HEK293 (cell line): ENCODE measurements at regions not wholly inside any gene's neighbourhood (a gene's known extent, or its start where the extent isn't known, plus 50 kb on each side); places are given as distances from the start of the nearest gene placed in this dataset.

Experiments used
- CTCF ChIA-PET: fragments of 350-600 bp; formaldehyde crosslinking; extraction: SDS; loops from one replicate; lab custom pipeline; 2021; ENCODE audit warnings: antibody characterized with exemption; lab: Yijun Ruan, JAX
- POLR2A ChIA-PET: fragments of 300-600 bp; formaldehyde crosslinking; extraction: SDS; loops from one replicate; lab custom pipeline; 2020; ENCODE audit warnings: antibody characterized with exemption, inconsistent platforms; lab: Yijun Ruan, JAX
- H3K27ac ChIP-seq: fragments of 200-500 bp; sonication (Bioruptor generic); 2 replicates; pipeline ENCODE4 v1.5.1; 2014; ENCODE audit warnings: low read depth, low read length, control low read depth, inconsistent platforms; ENCODE audit errors: extremely low read depth
- H3K36me3 ChIP-seq, 2 experiments: fragments of 200-500 bp in 1 of 2; sonication (Bioruptor generic) in 1 of 2; 1 replicate in 1 of 2; 2 replicates in 1 of 2; pipeline ENCODE4 v1.5.1; 2014 to 2017; ENCODE audit warnings: inconsistent platforms in 2 of 2, low read length in 2 of 2; ENCODE audit not compliant: control insufficient read depth in 2 of 2, insufficient read depth in 1 of 2
- H3K4me1 ChIP-seq: fragments of 200-500 bp; sonication (Bioruptor generic); 2 replicates; pipeline ENCODE4 v1.5.1; 2014; ENCODE audit warnings: mild to moderate bottlenecking, low read length, inconsistent platforms; ENCODE audit not compliant: control insufficient read depth, insufficient read depth
- H3K4me3 ChIP-seq: 2 replicates; pipeline ENCODE4 v1.5.1; 2011; ENCODE audit warnings: low read depth, mild to moderate bottlenecking, control low read depth, low read length, moderate library complexity
- H3K9me3 ChIP-seq: fragments of 200-500 bp; sonication (Bioruptor generic); 2 replicates; pipeline ENCODE4 v1.5.1; 2014; ENCODE audit warnings: low read depth, low read length, inconsistent platforms; ENCODE audit not compliant: control insufficient read depth, insufficient read depth
- GLI4 ChIP-seq: fragments of 450-650 bp; formaldehyde crosslinking; IDR thresholded peaks from 2 replicates; pipeline ENCODE4 v1.5.1; 2016; ENCODE audit warnings: missing biosample characterization, missing genetic modification characterization
- KLF16 ChIP-seq: fragments of 450-650 bp; formaldehyde crosslinking; IDR thresholded peaks from 2 replicates; pipeline ENCODE4 v1.5.1; 2017; ENCODE audit warnings: missing biosample characterization, missing genetic modification characterization
- PRDM1 ChIP-seq: fragments of 450-650 bp; formaldehyde crosslinking; IDR thresholded peaks from 2 replicates; pipeline ENCODE4; 2016; ENCODE audit warnings: missing biosample characterization, missing genetic modification characterization
- RBAK ChIP-seq: fragments of 450-650 bp; formaldehyde crosslinking; IDR thresholded peaks from 2 replicates; pipeline ENCODE4 v1.5.1; 2016; ENCODE audit warnings: missing biosample characterization, missing genetic modification characterization
- SP3 ChIP-seq: fragments of 450-650 bp; formaldehyde crosslinking; IDR thresholded peaks from 2 replicates; pipeline ENCODE4 v1.5.1; 2016; ENCODE audit warnings: missing biosample characterization, missing genetic modification characterization
- ZBTB48 ChIP-seq: fragments of 450-650 bp; formaldehyde crosslinking; IDR thresholded peaks from 2 replicates; pipeline ENCODE4 v1.5.1; 2016; ENCODE audit warnings: missing biosample characterization, missing genetic modification characterization
- ZIC2 ChIP-seq: fragments of 450-650 bp; formaldehyde crosslinking; IDR thresholded peaks from 2 replicates; pipeline ENCODE4 v1.5.1; 2016; ENCODE audit warnings: missing biosample characterization, missing genetic modification characterization
- ZNF211 ChIP-seq: fragments of 450-650 bp; formaldehyde crosslinking; IDR thresholded peaks from 2 replicates; pipeline ENCODE4 v1.5.1; 2016; ENCODE audit warnings: low read depth, missing biosample characterization, missing genetic modification characterization
- ZNF221 ChIP-seq: fragments of 450-650 bp; formaldehyde crosslinking; IDR thresholded peaks from 2 replicates; pipeline ENCODE4 v1.5.1; 2017; ENCODE audit warnings: missing biosample characterization, missing genetic modification characterization, borderline replicate concordance
- ZNF24 ChIP-seq: fragments of 450-650 bp; formaldehyde crosslinking; IDR thresholded peaks from 2 replicates; pipeline ENCODE4 v1.5.1; 2016; ENCODE audit warnings: missing biosample characterization, missing genetic modification characterization
- ZNF248 ChIP-seq: fragments of 450-650 bp; formaldehyde crosslinking; IDR thresholded peaks from 2 replicates; pipeline ENCODE4 v1.5.1; 2017; ENCODE audit warnings: missing biosample characterization, missing genetic modification characterization
- ZNF302 ChIP-seq: fragments of 450-650 bp; formaldehyde crosslinking; IDR thresholded peaks from 2 replicates; pipeline ENCODE4 v1.5.1; 2016; ENCODE audit warnings: missing biosample characterization, missing genetic modification characterization, low read depth
- ZNF335 ChIP-seq: fragments of 450-650 bp; formaldehyde crosslinking; conservative IDR thresholded peaks from 2 replicates; pipeline ENCODE4 v1.5.1; 2016; ENCODE audit warnings: missing biosample characterization, missing genetic modification characterization
- ZNF354C ChIP-seq: fragments of 450-650 bp; formaldehyde crosslinking; IDR thresholded peaks from 2 replicates; pipeline ENCODE4 v1.5.1; 2016; ENCODE audit warnings: missing biosample characterization, missing genetic modification characterization, low read depth, borderline replicate concordance
- ZNF548 ChIP-seq: fragments of 450-650 bp; formaldehyde crosslinking; IDR thresholded peaks from 2 replicates; pipeline ENCODE4 v1.5.1; 2016; ENCODE audit warnings: missing biosample characterization, missing genetic modification characterization
- ZNF585B ChIP-seq: fragments of 450-650 bp; formaldehyde crosslinking; IDR thresholded peaks from 2 replicates; pipeline ENCODE4 v1.5.1; 2016; ENCODE audit warnings: missing biosample characterization, missing genetic modification characterization
- ZNF610 ChIP-seq: fragments of 450-650 bp; formaldehyde crosslinking; IDR thresholded peaks from 2 replicates; pipeline ENCODE4 v1.5.1; 2016; ENCODE audit warnings: missing biosample characterization, missing genetic modification characterization, borderline replicate concordance
- ZNF626 ChIP-seq: fragments of 450-650 bp; sonication (Bioruptor Pico); formaldehyde crosslinking; IDR thresholded peaks from 2 replicates; pipeline ENCODE4 v1.5.1; 2018; ENCODE audit warnings: missing biosample characterization, missing genetic modification characterization, inconsistent platforms
- ZNF664 ChIP-seq: fragments of 450-650 bp; formaldehyde crosslinking; IDR thresholded peaks from 2 replicates; pipeline ENCODE4 v1.5.1; 2016; ENCODE audit warnings: missing biosample characterization, missing genetic modification characterization
- ZNF785 ChIP-seq: fragments of 450-650 bp; formaldehyde crosslinking; IDR thresholded peaks from 2 replicates; pipeline ENCODE4 v1.5.1; 2016; ENCODE audit warnings: missing biosample characterization, missing genetic modification characterization
- TF ChIP-seq, protein P1 (sequence below): fragments of 450-650 bp; formaldehyde crosslinking; IDR thresholded peaks from 2 replicates; pipeline ENCODE4 v1.5.1; 2017; ENCODE audit warnings: missing biosample characterization, missing genetic modification characterization
- TF ChIP-seq, protein P2 (sequence below): fragments of 450-650 bp; formaldehyde crosslinking; IDR thresholded peaks from 2 replicates; pipeline ENCODE4 v1.5.1; 2017; ENCODE audit warnings: missing biosample characterization, missing genetic modification characterization
- TF ChIP-seq, protein P3 (sequence below): fragments of 450-650 bp; formaldehyde crosslinking; IDR thresholded peaks from 2 replicates; pipeline ENCODE4 v1.5.1; 2016; ENCODE audit warnings: missing biosample characterization, missing genetic modification characterization
- TF ChIP-seq, protein P4 (sequence below): fragments of 450-650 bp; formaldehyde crosslinking; IDR thresholded peaks from 2 replicates; pipeline ENCODE4 v1.5.1; 2016; ENCODE audit warnings: missing biosample characterization, missing genetic modification characterization

DNA sequence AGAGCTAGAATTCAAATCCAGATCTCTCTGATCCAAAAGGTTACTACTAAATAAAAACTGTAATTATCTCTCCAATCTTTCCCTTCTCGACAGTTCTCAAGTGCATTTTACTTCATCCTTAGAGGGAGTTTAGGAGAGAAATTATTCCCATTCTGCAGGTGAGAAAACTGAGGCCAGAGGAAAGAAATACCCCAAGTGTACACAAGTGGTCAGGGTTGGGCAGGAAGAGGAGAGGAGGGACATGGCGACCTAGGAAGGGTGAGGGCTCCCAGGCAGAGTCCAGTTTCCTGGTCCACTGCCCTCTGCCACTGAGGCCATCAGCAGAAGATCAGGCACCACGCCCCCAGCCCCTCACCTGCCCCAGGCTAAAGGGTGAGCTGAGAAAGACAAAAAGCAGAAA lies 127.1 kb upstream of the RUNX3 start (continued):
- TF ChIP-seq ZNF211 (tag by site-specific recombination) = no peak
- TF ChIP-seq KLF16 (tag by site-specific recombination) = no peak
- no peak for TF ChIP-seq ZNF24
- no peak for TF ChIP-seq ZNF221 (tag by site-specific recombination)
- no peak for TF ChIP-seq PRDM1 (tag by site-specific recombination)

DNA sequence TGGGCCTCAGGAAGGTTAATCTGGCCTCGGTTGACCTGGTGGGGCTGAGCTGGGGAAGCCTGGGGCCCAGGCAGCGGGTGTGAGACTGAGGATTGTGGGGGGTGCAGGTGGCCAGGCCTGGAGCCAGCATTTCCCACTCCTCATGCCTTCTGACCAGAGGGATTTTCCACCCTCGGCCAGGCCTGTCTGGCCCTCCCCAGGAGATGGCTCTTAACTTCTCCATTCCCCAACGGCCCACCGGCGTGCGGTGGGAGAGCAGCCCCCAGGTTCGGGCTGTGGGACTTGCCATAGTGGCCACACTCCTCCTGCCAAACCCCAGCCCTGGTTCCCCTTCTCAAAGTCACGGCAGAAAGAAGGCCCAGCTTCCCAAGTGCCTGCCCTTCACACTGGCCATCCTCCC lies 126.5 kb upstream of the RUNX3 start:
- TF ChIP-seq ZBTB48 (tag by site-specific recombination) (no peak), ZNF664 (tag by site-specific recombination) (no peak), ZNF302 (tag by site-specific recombination) (no peak), ZNF248 (tag by site-specific recombination) (no peak), ZNF335 (no peak), RBAK (tag by site-specific recombination) (no peak), ZNF354C (tag by site-specific recombination) (no peak), PRDM1 (tag by site-specific recombination) (no peak), SP3 (tag by site-specific recombination) (no peak), ZNF548 (no peak), ZNF610 (no peak)
- TF ChIP-seq, protein P1, sequence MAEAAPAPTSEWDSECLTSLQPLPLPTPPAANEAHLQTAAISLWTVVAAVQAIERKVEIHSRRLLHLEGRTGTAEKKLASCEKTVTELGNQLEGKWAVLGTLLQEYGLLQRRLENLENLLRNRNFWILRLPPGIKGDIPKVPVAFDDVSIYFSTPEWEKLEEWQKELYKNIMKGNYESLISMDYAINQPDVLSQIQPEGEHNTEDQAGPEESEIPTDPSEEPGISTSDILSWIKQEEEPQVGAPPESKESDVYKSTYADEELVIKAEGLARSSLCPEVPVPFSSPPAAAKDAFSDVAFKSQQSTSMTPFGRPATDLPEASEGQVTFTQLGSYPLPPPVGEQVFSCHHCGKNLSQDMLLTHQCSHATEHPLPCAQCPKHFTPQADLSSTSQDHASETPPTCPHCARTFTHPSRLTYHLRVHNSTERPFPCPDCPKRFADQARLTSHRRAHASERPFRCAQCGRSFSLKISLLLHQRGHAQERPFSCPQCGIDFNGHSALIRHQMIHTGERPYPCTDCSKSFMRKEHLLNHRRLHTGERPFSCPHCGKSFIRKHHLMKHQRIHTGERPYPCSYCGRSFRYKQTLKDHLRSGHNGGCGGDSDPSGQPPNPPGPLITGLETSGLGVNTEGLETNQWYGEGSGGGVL (tag by site-specific recombination) = no peak
- Histone ChIP-seq H3K36me3 (no peaks in the 10 kb centered on the region), H3K27ac (no peak overlapping the region), H3K4me3 (no peak overlapping the region), H3K9me3 (no peaks in the 10 kb centered on the region), H3K4me1 (no peaks in the 10 kb centered on the region)
- ChIA-PET POLR2A (no interaction called here), CTCF (interaction anchor here (2.0 kb wide), 1 partner anchor 20 kb away, joined by 7 read pairs; no protein-coding TSS in a partner anchor)

DNA sequence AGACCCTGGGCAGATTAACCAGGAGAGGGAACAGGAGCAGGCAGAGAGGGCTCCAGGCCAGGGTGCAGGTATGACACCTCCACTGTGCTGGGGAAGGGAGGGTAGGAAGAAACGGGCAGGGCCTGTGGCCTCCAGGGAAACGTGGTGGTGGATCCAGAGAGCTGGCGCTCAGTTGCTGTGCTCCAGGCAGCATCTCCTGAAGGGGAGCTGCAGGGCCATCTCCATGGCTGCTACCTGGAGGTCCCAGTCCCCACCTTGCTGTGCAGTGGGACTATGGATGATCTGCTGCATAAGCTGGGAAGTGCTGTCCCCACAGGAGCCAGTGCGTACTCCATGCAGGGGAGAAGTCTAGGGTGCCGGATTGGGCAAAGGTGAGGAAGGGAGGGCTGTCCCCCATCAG lies 125.9 kb upstream of the RUNX3 start:
- TF ChIP-seq, protein P2, sequence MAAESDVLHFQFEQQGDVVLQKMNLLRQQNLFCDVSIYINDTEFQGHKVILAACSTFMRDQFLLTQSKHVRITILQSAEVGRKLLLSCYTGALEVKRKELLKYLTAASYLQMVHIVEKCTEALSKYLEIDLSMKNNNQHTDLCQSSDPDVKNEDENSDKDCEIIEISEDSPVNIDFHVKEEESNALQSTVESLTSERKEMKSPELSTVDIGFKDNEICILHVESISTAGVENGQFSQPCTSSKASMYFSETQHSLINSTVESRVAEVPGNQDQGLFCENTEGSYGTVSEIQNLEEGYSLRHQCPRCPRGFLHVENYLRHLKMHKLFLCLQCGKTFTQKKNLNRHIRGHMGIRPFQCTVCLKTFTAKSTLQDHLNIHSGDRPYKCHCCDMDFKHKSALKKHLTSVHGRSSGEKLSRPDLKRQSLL (tag by site-specific recombination) = no peak
- TF ChIP-seq GLI4 (tag by site-specific recombination) = no peak
- Histone ChIP-seq H3K4me3 (no peak overlapping the region), H3K27ac (no peak overlapping the region), H3K9me3 (no peaks in the 10 kb centered on the region), H3K36me3 (no peaks in the 10 kb centered on the region), H3K4me1 (no peaks in the 10 kb centered on the region)
- ChIA-PET POLR2A (interaction anchor here (0.5 to 0.7 kb wide), 2 partner anchors 177 to 1104 kb away, joined by 3 read pairs; no protein-coding TSS in a partner anchor), CTCF (interaction anchor here (2.0 kb wide), 1 partner anchor 19 kb away, joined by 7 read pairs; no protein-coding TSS in a partner anchor)

DNA sequence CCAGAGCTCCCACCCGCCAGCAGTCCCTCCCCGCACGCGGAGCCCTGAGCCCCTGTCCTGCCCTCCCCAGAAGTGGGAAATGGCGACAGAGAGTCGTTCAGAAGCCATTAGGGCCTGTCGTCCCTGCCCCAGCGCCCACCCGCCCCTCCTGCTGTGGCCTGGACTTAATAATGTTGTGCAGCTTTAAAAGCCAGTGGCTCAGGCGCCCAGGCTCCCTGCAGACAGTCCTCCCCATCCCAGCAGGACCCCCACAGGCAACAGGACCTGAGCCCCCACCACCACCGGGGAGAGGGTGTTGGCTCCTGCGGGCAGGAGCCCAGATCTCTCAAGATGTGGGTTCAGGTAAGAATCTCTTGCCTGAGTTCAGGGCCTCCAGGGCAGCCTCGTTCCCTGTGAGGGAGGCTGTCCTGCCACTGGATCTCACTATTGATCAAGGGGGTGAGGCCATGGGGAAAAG lies 125.3 kb upstream of the RUNX3 start:
- Histone ChIP-seq H3K9me3 (no peaks in the 10 kb centered on the region), H3K4me1 (no peaks in the 10 kb centered on the region), H3K4me3 (no peak overlapping the region), H3K36me3 (no peaks in the 10 kb centered on the region), H3K27ac (no peak overlapping the region)
- CTCF ChIA-PET = interaction anchor here (1.0 to 2.0 kb wide), 2 partner anchors 19 to 150 kb away, joined by 3 to 7 read pairs; no protein-coding TSS in a partner anchor
- TF ChIP-seq ZIC2 (peak; percentile 36; the same call in 1 of the 2 replicates), ZNF585B (tag by site-specific recombination) (no peak), ZNF785 (tag by site-specific recombination) (no peak), ZNF626 (tag by site-specific recombination) (no peak)
- TF ChIP-seq, protein P3, sequence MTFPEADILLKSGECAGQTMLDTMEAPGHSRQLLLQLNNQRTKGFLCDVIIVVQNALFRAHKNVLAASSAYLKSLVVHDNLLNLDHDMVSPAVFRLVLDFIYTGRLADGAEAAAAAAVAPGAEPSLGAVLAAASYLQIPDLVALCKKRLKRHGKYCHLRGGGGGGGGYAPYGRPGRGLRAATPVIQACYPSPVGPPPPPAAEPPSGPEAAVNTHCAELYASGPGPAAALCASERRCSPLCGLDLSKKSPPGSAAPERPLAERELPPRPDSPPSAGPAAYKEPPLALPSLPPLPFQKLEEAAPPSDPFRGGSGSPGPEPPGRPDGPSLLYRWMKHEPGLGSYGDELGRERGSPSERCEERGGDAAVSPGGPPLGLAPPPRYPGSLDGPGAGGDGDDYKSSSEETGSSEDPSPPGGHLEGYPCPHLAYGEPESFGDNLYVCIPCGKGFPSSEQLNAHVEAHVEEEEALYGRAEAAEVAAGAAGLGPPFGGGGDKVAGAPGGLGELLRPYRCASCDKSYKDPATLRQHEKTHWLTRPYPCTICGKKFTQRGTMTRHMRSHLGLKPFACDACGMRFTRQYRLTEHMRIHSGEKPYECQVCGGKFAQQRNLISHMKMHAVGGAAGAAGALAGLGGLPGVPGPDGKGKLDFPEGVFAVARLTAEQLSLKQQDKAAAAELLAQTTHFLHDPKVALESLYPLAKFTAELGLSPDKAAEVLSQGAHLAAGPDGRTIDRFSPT (tag by site-specific recombination) = no peak
- TF ChIP-seq, protein P4, sequence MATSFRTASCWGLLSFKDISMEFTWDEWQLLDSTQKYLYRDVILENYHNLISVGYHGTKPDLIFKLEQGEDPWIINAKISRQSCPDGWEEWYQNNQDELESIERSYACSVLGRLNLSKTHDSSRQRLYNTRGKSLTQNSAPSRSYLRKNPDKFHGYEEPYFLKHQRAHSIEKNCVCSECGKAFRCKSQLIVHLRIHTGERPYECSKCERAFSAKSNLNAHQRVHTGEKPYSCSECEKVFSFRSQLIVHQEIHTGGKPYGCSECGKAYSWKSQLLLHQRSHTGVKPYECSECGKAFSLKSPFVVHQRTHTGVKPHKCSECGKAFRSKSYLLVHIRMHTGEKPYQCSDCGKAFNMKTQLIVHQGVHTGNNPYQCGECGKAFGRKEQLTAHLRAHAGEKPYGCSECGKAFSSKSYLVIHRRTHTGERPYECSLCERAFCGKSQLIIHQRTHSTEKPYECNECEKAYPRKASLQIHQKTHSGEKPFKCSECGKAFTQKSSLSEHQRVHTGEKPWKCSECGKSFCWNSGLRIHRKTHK = no peak
- POLR2A ChIA-PET = interaction anchor here (0.5 to 0.7 kb wide), 2 partner anchors 177 to 1104 kb away, joined by 3 read pairs; no protein-coding TSS in a partner anchor
